K562 (cell line): ENCODE measurements at regions not wholly inside any gene's neighbourhood (a gene's known extent, or its start where the extent isn't known, plus 50 kb on each side); places are given as distances from the start of the nearest gene placed in this dataset.

Experiments
- ATAC-seq: fragments of 200-7000 bp; cut with Tn5 transposase; 3 replicates; pipeline ENCODE4 v1.9.1; 2020; ENCODE audit warnings: moderate library complexity
- BruUV-seq: library from RNA; stranded (reverse); fragments of 400-500 nt; replicated peaks from 2 replicates; lab custom pipeline; 2021; lab: Mats Ljungman, UMichigan
- CTCF ChIA-PET: fragments of 300-600 bp; formaldehyde crosslinking; extraction: SDS; loops from one replicate; lab custom pipeline; 2021; ENCODE audit warnings: low intra/inter-chr PET ratio; lab: Yijun Ruan, JAX
- POLR2A ChIA-PET: fragments of 300-600, 350-650 bp; sonication (Branson Sonifier 250); formaldehyde crosslinking; extraction: SDS; loops from one replicate; lab custom pipeline; 2021; ENCODE audit warnings: antibody characterized with exemption, inconsistent platforms; lab: Yijun Ruan, JAX
- DNase-seq, 4 experiments: peaks; one replicate each; pipeline versions ENCODE4 v3.0.0 to v3.0.0-alpha.2; 2011 to 2018; ENCODE audit warnings: low spot score in 3 of 4, mixed read lengths in 3 of 4; ENCODE audit errors: extremely low read depth in 1 of 4
- FAIRE-seq: peaks from 2 replicates; lab custom pipeline; 2011; peaks lifted over from hg19 to GRCh38; lab: Jason Lieb, UNC
- H2AFZ ChIP-seq: 2 replicates; pipeline ENCODE4 v1.6.0; 2011; ENCODE audit warnings: low read depth, low read length, control low read depth, inconsistent platforms
- H3K27ac ChIP-seq: fragments of 200-600 bp; 3 replicates; pipeline ENCODE4 v1.8.0; 2011; ENCODE audit warnings: low read depth, mild to moderate bottlenecking, control low read depth, inconsistent platforms, low read length, moderate library complexity, mixed read lengths; ENCODE audit errors: extremely low read depth
- H3K27me3 ChIP-seq, 2 experiments: fragments of 300-600 bp in 1 of 2; 2 replicates in 1 of 2; 3 replicates in 1 of 2; pipeline versions ENCODE4 v1.6.0 to v1.8.0; 2011; ENCODE audit warnings: inconsistent platforms in 2 of 2, low read length in 2 of 2, mild to moderate bottlenecking in 1 of 2, mixed read lengths in 1 of 2, moderate library complexity in 1 of 2; ENCODE audit not compliant: control insufficient read depth in 2 of 2, insufficient read depth in 2 of 2
- H3K36me3 ChIP-seq: fragments of 300-600 bp; 3 replicates; pipeline ENCODE4 v1.8.0; 2011; ENCODE audit warnings: mild to moderate bottlenecking, low read length, inconsistent platforms; ENCODE audit not compliant: control insufficient read depth, insufficient read depth
- H3K4me1 ChIP-seq, 2 experiments: fragments of 200-600 bp in 1 of 2; replicated peaks in 1 of 2; 2 replicates in 1 of 2; 3 replicates in 1 of 2; pipeline versions ENCODE4 v1.5.1 to v1.8.0; 2011; ENCODE audit warnings: inconsistent platforms in 2 of 2, low read length in 2 of 2, mild to moderate bottlenecking in 1 of 2, mixed read lengths in 1 of 2, moderate library complexity in 1 of 2; ENCODE audit not compliant: control insufficient read depth in 2 of 2, insufficient read depth in 2 of 2
- H3K4me2 ChIP-seq: 2 replicates; pipeline ENCODE4 v1.6.1; 2011; ENCODE audit warnings: low read length, control low read depth, inconsistent platforms, mixed read lengths; ENCODE audit not compliant: insufficient read depth
- H3K4me3 ChIP-seq: fragments of 200-600 bp; sonication (generic), shearing (Covaris generic); 2 replicates; pipeline ENCODE4 v1.5.1; 2016; ENCODE audit warnings: control low read depth, inconsistent platforms
- H3K79me2 ChIP-seq: fragments of 200-600 bp; 3 replicates; pipeline ENCODE4 v1.8.0; 2011; ENCODE audit warnings: low read length, inconsistent platforms; ENCODE audit not compliant: control insufficient read depth, insufficient read depth
- H3K9ac ChIP-seq, 2 experiments: 2 replicates each; pipeline versions ENCODE4 v1.6.0 to v1.6.1; 2011; ENCODE audit warnings: low read depth in 2 of 2, low read length in 2 of 2, control low read depth in 1 of 2, inconsistent platforms in 1 of 2, mild to moderate bottlenecking in 1 of 2, mixed read lengths in 1 of 2; ENCODE audit not compliant: insufficient read depth in 1 of 2
- H3K9me1 ChIP-seq: one replicate; pipeline ENCODE4 v1.6.0; 2011; ENCODE audit warnings: inconsistent platforms, mild to moderate bottlenecking, low read length, moderate library complexity; ENCODE audit not compliant: control insufficient read depth, insufficient read depth
- H3K9me3 ChIP-seq: replicated peaks from 2 replicates; pipeline ENCODE4 v1.5.1; 2011; ENCODE audit warnings: low read depth, low read length, inconsistent platforms; ENCODE audit not compliant: control insufficient read depth, insufficient read depth
- H4K20me1 ChIP-seq: replicated peaks from 2 replicates; pipeline ENCODE4 v1.6.1; 2011; ENCODE audit warnings: low read length, inconsistent platforms, mixed read lengths; ENCODE audit not compliant: control insufficient read depth, insufficient read depth
- CEBPG ChIP-seq, 3 experiments: fragments of 200-800 bp in 1 of 3; sonication (Bioruptor generic) in 1 of 3; sonication (generic) in 1 of 3; formaldehyde crosslinking in 1 of 3; IDR thresholded peaks in 2 of 3; conservative IDR thresholded peaks in 1 of 3; 2 replicates each; pipeline versions ENCODE4 v1.6.1 to v1.8.0; 2016 to 2022; ENCODE audit warnings: missing compliant biosample characterization in 2 of 3, missing genetic modification characterization in 2 of 3, mild to moderate bottlenecking in 1 of 3, missing genetic modification reagents in 1 of 3
- JUND ChIP-seq, 2 experiments: IDR thresholded peaks; 2 replicates in 1 of 2; 3 replicates in 1 of 2; pipeline ENCODE4 v1.6.1; 2011; ENCODE audit warnings: borderline replicate concordance in 2 of 2, low read depth in 2 of 2, low read length in 2 of 2, improper control_type of control experiment in 1 of 2, missing biosample characterization in 1 of 2, missing genetic modification characterization in 1 of 2, missing genetic modification reagents in 1 of 2
- NEUROD1 ChIP-seq: fragments of 150-350 bp; IDR thresholded peaks from 2 replicates; pipeline ENCODE4 v1.6.1; 2014; ENCODE audit warnings: borderline replicate concordance, low read length, low read depth; ENCODE audit not compliant: partially characterized antibody
- SMARCE1 ChIP-seq: fragments of 450-650 bp; IDR thresholded peaks from 2 replicates; pipeline ENCODE4 v1.7.1; 2016; ENCODE audit warnings: mild to moderate bottlenecking
- SNRNP70 ChIP-seq: fragments of 200-400 bp; formaldehyde crosslinking; optimal IDR thresholded peaks from 2 replicates; pipeline ENCODE3; 2017; ENCODE audit warnings: low read depth, low read length
- TSHZ1 ChIP-seq: fragments of 250-450 bp; sonication (Bioruptor Pico); IDR thresholded peaks from 2 replicates; pipeline ENCODE4 v1.4.0; 2020; ENCODE audit warnings: mild to moderate bottlenecking, moderate library complexity
- ZNF699 ChIP-seq: fragments of 250-450 bp; sonication (Bioruptor Pico); IDR thresholded peaks from 2 replicates; pipeline ENCODE4 v1.8.0; 2021; ENCODE audit warnings: mild to moderate bottlenecking, moderate library complexity; ENCODE audit not compliant: insufficient replicate concordance
- WGBS: fragments of 100-300 bp; shearing (Covaris generic); methylation state at CpG from one replicate; pipeline ENCODE4 v1.1.6; 2016; ENCODE audit warnings: low coverage, mixed read lengths; ENCODE audit not compliant: insufficient coverage; ENCODE audit errors: missing lambda C conversion rate; 5-methylcytosine and 5-hydroxymethylcytosine counted together
- in situ Hi-C: fragments of 300-500 bp; cut with MboI; formaldehyde crosslinking; loops from 4 replicates; pipeline ENCODE4 v1.15.0; 2018; ENCODE audit warnings: inconsistent platforms, mixed read lengths
- intact Hi-C: fragments of 100-400 bp; cut with micrococcal nuclease; formaldehyde crosslinking; loops from 2 replicates; pipeline ENCODE4 v1.14.2; 2022
- TF ChIP-seq, protein P1 (sequence below): fragments of 450-650 bp; IDR thresholded peaks from 2 replicates; pipeline ENCODE4 v1.6.1; 2017; ENCODE audit warnings: mild to moderate bottlenecking, moderate library complexity

- Histone ChIP-seq H3K27ac (no peak overlapping the region), H3K36me3 (no peaks in the 10 kb centered on the region), H2AFZ (no peak overlapping the region), H3K4me2 (no peak overlapping the region)
- ATAC-seq: no peak
- no peak for TF ChIP-seq ZNF699 (CRISPR knock-in tag)
- TF ChIP-seq JUND (IDR thresholded peaks at IDR 0.05; ENCODE audit: borderline replicate concordance, low read depth, low read length): no peak
- TF ChIP-seq JUND (tag; IDR thresholded peaks at IDR 0.05; ENCODE audit: borderline replicate concordance, low read depth, low read length): no peak
- no peak for TF ChIP-seq SMARCE1
- no peak for TF ChIP-seq NEUROD1
- TF ChIP-seq SNRNP70: no peak
- TF ChIP-seq, all 486 proteins: peak for 0
- ChIA-PET POLR2A (interaction anchor here (0.5 kb wide), 1 partner anchor 10 kb away, joined by 3 read pairs; no protein-coding TSS in a partner anchor), CTCF (no interaction called here)
- WGBS: 40% methylated on average over 1 of the region's 1 CpG
- no peaks in the 10 kb centered on the region for H3K9me1 ChIP-seq
- in situ Hi-C loops (no loop called here), intact Hi-C loops (no loop called here)
- no peak overlapping the region for H3K9ac ChIP-seq
- H3K79me2 ChIP-seq: no peaks in the 10 kb centered on the region; the same call in 1 of the 3 replicates
- no peaks in the 10 kb centered on the region for H3K4me1 ChIP-seq
- FAIRE-seq (no peak), DNase-seq (no peak)
- H3K4me3 ChIP-seq: no peak overlapping the region
- no peaks in the 10 kb centered on the region for H3K27me3 ChIP-seq
- no TSS peak for BruUV-seq
- H3K9me3 ChIP-seq: peaks cover 7% of the 10 kb centered on the region; the same call in 1 of the 2 replicates
- H4K20me1 ChIP-seq: no peaks in the 10 kb centered on the region
Measured at GRCh38 chr7:8314566-8314965, 52.6 kb upstream of the ICA1 start.

GRCh38 chr7:8319115-8319514 is 57.1 kb upstream of the ICA1 start:
- H2AFZ ChIP-seq: no peak overlapping the region
- H3K9me1 ChIP-seq: no peaks in the 10 kb centered on the region
- H3K4me2 ChIP-seq: no peak overlapping the region
- no peaks in the 10 kb centered on the region; the same call in 1 of the 2 replicates for H3K9me3 ChIP-seq
- POLR2A ChIA-PET: interaction anchor here (1.2 kb wide), 2 partner anchors 8 to 25 kb away, joined by 3 read pairs; no protein-coding TSS in a partner anchor
- no peaks in the 10 kb centered on the region for H3K27me3 ChIP-seq
- H4K20me1 ChIP-seq: no peaks in the 10 kb centered on the region
- no peak overlapping the region for H3K9ac ChIP-seq
- in situ Hi-C loops: no loop called here
- H3K27ac ChIP-seq: no peak overlapping the region
- H3K4me1 ChIP-seq: peaks cover 0 to 8% of the 10 kb centered on the region in 2 experiments; a peak in 3 of 5 replicates
- H3K4me3 ChIP-seq: no peak overlapping the region
- WGBS: 78% methylated on average over 1 of the region's 1 CpG
- CTCF ChIA-PET: no interaction called here
- no peak for ATAC-seq
- no peak for FAIRE-seq
- no TSS peak for BruUV-seq
- no peaks in the 10 kb centered on the region for H3K79me2 ChIP-seq
- intact Hi-C loops: no loop called here
- no peak for DNase-seq
- 0 out of 3 replicates have a peak, but pooled peaks cover 4% of the 10 kb centered on the region for H3K36me3 ChIP-seq
- TF ChIP-seq CEBPG (CRISPR knock-in tag; IDR thresholded peaks at IDR 0.05) (no peak), CEBPG (tag; conservative IDR thresholded peaks at IDR 0.05 in 1 of 2, IDR thresholded peaks at IDR 0.05 in 1 of 2) (no peak), TSHZ1 (CRISPR knock-in tag) (no peak)
- TF ChIP-seq, protein P1, sequence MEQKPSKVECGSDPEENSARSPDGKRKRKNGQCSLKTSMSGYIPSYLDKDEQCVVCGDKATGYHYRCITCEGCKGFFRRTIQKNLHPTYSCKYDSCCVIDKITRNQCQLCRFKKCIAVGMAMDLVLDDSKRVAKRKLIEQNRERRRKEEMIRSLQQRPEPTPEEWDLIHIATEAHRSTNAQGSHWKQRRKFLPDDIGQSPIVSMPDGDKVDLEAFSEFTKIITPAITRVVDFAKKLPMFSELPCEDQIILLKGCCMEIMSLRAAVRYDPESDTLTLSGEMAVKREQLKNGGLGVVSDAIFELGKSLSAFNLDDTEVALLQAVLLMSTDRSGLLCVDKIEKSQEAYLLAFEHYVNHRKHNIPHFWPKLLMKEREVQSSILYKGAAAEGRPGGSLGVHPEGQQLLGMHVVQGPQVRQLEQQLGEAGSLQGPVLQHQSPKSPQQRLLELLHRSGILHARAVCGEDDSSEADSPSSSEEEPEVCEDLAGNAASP: no peak
